ENCODE measurements at regions not wholly inside any gene's neighbourhood (a gene's known extent, or its start where the extent isn't known, plus 50 kb on each side); places are given as distances from the start of the nearest gene placed in this dataset.
A peak's percentile ranks its signal among the peaks of the same experiment; 100 is the strongest.

DNA sequence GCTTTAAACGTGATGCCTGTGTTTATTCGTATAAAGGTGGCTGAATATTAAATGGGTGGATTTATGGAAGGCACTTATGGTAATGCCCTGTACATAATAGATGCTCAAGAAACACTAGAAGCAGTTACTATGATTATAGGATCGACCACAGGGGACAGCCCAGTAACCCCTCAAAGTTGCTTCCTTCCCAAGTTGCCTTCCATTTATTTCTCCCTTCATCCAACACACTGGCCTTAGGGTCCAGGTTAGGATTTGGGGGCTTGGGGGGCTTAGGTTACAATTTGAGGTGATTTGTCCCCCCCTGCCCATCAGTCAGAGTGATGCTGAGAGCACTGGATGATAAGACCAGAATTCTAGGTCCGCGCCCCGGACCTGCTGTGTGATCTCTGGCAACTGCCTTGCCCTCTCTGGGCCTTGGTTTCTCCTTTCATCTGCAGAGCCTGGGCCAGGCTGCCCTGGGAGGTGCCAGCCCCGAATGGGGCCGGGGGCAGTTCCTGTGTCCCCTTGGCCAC is 101.5 kb downstream of the CEBPB start (continued):
- TF ChIP-seq, protein P1, sequence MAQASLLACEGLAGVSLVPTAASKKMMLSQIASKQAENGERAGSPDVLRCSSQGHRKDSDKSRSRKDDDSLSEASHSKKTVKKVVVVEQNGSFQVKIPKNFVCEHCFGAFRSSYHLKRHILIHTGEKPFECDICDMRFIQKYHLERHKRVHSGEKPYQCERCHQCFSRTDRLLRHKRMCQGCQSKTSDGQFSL (CRISPR knock-in tag; IDR thresholded peaks at IDR 0.05): no peak
- TF ChIP-seq, protein P1 (tag; IDR thresholded peaks at IDR 0.05): 0 out of 4 replicates have a peak, but pooled peaks of 1 of the 2 experiments have one; percentile 12
- peak; percentile 39; the same call in 1 of the 2 replicates for TF ChIP-seq PHF8 (IDR thresholded peaks at IDR 0.05; ENCODE audit: borderline replicate concordance, low read length)
- TF ChIP-seq NR2C2 (CRISPR knock-in tag; IDR thresholded peaks at IDR 0.05): 0 out of 2 replicates have a peak, but pooled peaks have one; percentile 12
- TF ChIP-seq NR2C2 (tag; IDR thresholded peaks at IDR 0.05): no peak
- TF ChIP-seq, protein P2, sequence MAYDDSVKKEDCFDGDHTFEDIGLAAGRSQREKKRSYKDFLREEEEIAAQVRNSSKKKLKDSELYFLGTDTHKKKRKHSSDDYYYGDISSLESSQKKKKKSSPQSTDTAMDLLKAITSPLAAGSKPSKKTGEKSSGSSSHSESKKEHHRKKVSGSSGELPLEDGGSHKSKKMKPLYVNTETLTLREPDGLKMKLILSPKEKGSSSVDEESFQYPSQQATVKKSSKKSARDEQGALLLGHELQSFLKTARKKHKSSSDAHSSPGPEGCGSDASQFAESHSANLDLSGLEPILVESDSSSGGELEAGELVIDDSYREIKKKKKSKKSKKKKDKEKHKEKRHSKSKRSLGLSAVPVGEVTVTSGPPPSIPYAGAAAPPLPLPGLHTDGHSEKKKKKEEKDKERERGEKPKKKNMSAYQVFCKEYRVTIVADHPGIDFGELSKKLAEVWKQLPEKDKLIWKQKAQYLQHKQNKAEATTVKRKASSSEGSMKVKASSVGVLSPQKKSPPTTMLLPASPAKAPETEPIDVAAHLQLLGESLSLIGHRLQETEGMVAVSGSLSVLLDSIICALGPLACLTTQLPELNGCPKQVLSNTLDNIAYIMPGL (CRISPR knock-in tag; IDR thresholded peaks at IDR 0.05): no peak
- peak; percentile 36; the same call in 1 of the 2 replicates for TF ChIP-seq POLR2A (conservative IDR thresholded peaks at IDR 0.05)
- peak; percentile 95 for TF ChIP-seq BRD9 (IDR thresholded peaks at IDR 0.05; ENCODE audit: low read depth, partially characterized antibody)
- TF ChIP-seq POLR2B (IDR thresholded peaks at IDR 0.05; ENCODE audit: low read depth, partially characterized antibody): peak; percentile 45
- TF ChIP-seq RBM17 (IDR thresholded peaks at IDR 0.05; ENCODE audit: borderline replicate concordance, low read depth, low read length): no peak

Measured in K562 (cell line).